ENCODE measurements at regions not wholly inside any gene's neighbourhood (a gene's known extent, or its start where the extent isn't known, plus 50 kb on each side); places are given as distances from the start of the nearest gene placed in this dataset.

- TF ChIP-seq CTCF (IDR thresholded peaks at IDR 0.05; ENCODE audit: extremely low read depth in 1 of 2, insufficient read depth in 1 of 2, low read depth in 1 of 2, low read length in 2 of 2) (no peak), EZH2 (IDR thresholded peaks at IDR 0.05; ENCODE audit: borderline replicate concordance, low read depth, low read length, severe bottlenecking) (no peak)
Observed at GRCh38 chr4:37001688-37002436, 242.7 kb upstream of the NWD2 start.
